HG03108 (cell line): ENCODE measurements at regions not wholly inside any gene's neighbourhood (a gene's known extent, or its start where the extent isn't known, plus 50 kb on each side); places are given as distances from the start of the nearest gene placed in this dataset.

Source experiments
- ATAC-seq: cut with Tn5 transposase; IDR thresholded peaks from one replicate; pipeline ENCODE4 v1.9.1; 2021; ENCODE audit warnings: moderate library complexity; ENCODE audit not compliant: unreplicated experiment

- ATAC-seq: no peak
Observed at GRCh38 chr5:130279386-130279785, 375.1 kb downstream of the CHSY3 start.

- ATAC-seq: no peak
Observed at GRCh38 chr5:130278136-130278535, 373.9 kb downstream of the CHSY3 start.

GRCh38 chr5:130277522-130277921 lies 373.3 kb downstream of the CHSY3 start:
- no peak for ATAC-seq

GRCh38 chr5:130277002-130277401 lies 372.7 kb downstream of the CHSY3 start:
- no peak for ATAC-seq

- no peak for ATAC-seq
Observed at GRCh38 chr5:130272837-130273236, 368.6 kb downstream of the CHSY3 start.

- no peak for ATAC-seq
Observed at GRCh38 chr5:130270786-130271185, 366.5 kb downstream of the CHSY3 start.

- no peak for ATAC-seq
Observed at GRCh38 chr5:130268489-130268888, 364.2 kb downstream of the CHSY3 start.

- ATAC-seq: no peak
Observed at GRCh38 chr5:130267926-130268325, 363.7 kb downstream of the CHSY3 start.

- ATAC-seq: no peak
Observed at GRCh38 chr5:130260481-130260880, 356.2 kb downstream of the CHSY3 start.

- no peak for ATAC-seq
Observed at GRCh38 chr5:130251931-130252330, 347.7 kb downstream of the CHSY3 start.

- ATAC-seq: no peak
Observed at GRCh38 chr5:130243641-130244040, 339.4 kb downstream of the CHSY3 start.

GRCh38 chr5:130237721-130238120 lies 333.5 kb downstream of the CHSY3 start:
- ATAC-seq: no peak
